IPS DF 4.7 (cell line): ENCODE measurements at regions not wholly inside any gene's neighbourhood (a gene's known extent, or its start where the extent isn't known, plus 50 kb on each side); places are given as distances from the start of the nearest gene placed in this dataset.

ENCODE experiments used
- DNase-seq: peaks from one replicate; pipeline ENCODE4 v3.0.0-alpha.2; 2013; ENCODE audit warnings: low spot score; ENCODE audit errors: extremely low read depth

- DNase-seq: no peak
Observed at GRCh38 chr2:83578405-83578804, 880.7 kb downstream of the SUCLG1 start.

GRCh38 chr2:83574614-83575013 lies 884.5 kb downstream of the SUCLG1 start:
- DNase-seq: no peak

- no peak for DNase-seq
Observed at GRCh38 chr2:83573060-83573459, 886.0 kb downstream of the SUCLG1 start.

- DNase-seq: no peak
Observed at GRCh38 chr2:83572400-83572799, 886.7 kb downstream of the SUCLG1 start.

GRCh38 chr2:83567551-83567950 lies 891.5 kb downstream of the SUCLG1 start:
- DNase-seq: no peak

- DNase-seq: no peak
Observed at GRCh38 chr2:83565626-83566025, 893.5 kb downstream of the SUCLG1 start.

- no peak for DNase-seq
Observed at GRCh38 chr2:83565181-83565580, 893.9 kb downstream of the SUCLG1 start.

- DNase-seq: no peak
Observed at GRCh38 chr2:83561592-83561991, 897.5 kb downstream of the SUCLG1 start.

- DNase-seq: no peak
Observed at GRCh38 chr2:83536556-83536955, 922.5 kb downstream of the SUCLG1 start.

- no peak for DNase-seq
Observed at GRCh38 chr2:83534416-83534815, 924.7 kb downstream of the SUCLG1 start.

- DNase-seq: no peak
Observed at GRCh38 chr2:83531206-83531826, 927.8 kb downstream of the SUCLG1 start.

- no peak for DNase-seq
Observed at GRCh38 chr2:83528767-83529166, 930.3 kb downstream of the SUCLG1 start.

GRCh38 chr2:83522891-83523493 lies 936.1 kb downstream of the SUCLG1 start:
- DNase-seq: no peak

- DNase-seq: no peak
Observed at GRCh38 chr2:83517727-83518368, 941.2 kb downstream of the SUCLG1 start.

GRCh38 chr2:83516503-83516902 lies 942.6 kb downstream of the SUCLG1 start:
- DNase-seq: no peak

GRCh38 chr2:83487451-83487850 lies 971.6 kb downstream of the SUCLG1 start:
- DNase-seq: no peak

GRCh38 chr2:83481436-83481835 lies 977.6 kb downstream of the SUCLG1 start:
- DNase-seq: no peak

- DNase-seq: no peak
Observed at GRCh38 chr2:83478037-83478436, 981.0 kb downstream of the SUCLG1 start.

GRCh38 chr2:83475371-83475770 lies 983.7 kb downstream of the SUCLG1 start:
- no peak for DNase-seq

GRCh38 chr2:83471655-83472054 lies 987.4 kb downstream of the SUCLG1 start:
- DNase-seq: no peak

GRCh38 chr2:83470928-83471327 lies 988.2 kb downstream of the SUCLG1 start:
- no peak for DNase-seq

- DNase-seq: no peak
Observed at GRCh38 chr2:83464444-83464843, 994.6 kb downstream of the SUCLG1 start.

- DNase-seq: no peak
Observed at GRCh38 chr2:83462881-83463280, 996.2 kb downstream of the SUCLG1 start.
